Suprapubic skin (tissue), 4 donors: ENCODE measurements at regions not wholly inside any gene's neighbourhood (a gene's known extent, or its start where the extent isn't known, plus 50 kb on each side); places are given as distances from the start of the nearest gene placed in this dataset.

Experiments used
- CTCF ChIP-seq, 2 donors: fragments of 200-600 bp in 1 of 2; fragments of 450-650 bp in 1 of 2; sonication (generic) in 1 of 2; IDR thresholded peaks; one replicate each; pipeline ENCODE4 v1.5.1; 2016 to 2019; ENCODE audit warnings: antibody characterized with exemption in 2 of 2, mild to moderate bottlenecking in 1 of 2, moderate library complexity in 1 of 2
- POLR2A ChIP-seq, 2 donors: fragments of 450-650 bp; IDR thresholded peaks; one replicate each; pipeline ENCODE4 v1.6.1; 2017; ENCODE audit warnings: antibody characterized with exemption in 2 of 2, mild to moderate bottlenecking in 2 of 2, moderate library complexity in 2 of 2
- POLR2AphosphoS5 ChIP-seq, 3 donors: sonication (generic); formaldehyde crosslinking; IDR thresholded peaks; one replicate each; pipeline ENCODE4 v1.6.1; 2017; ENCODE audit warnings: antibody characterized with exemption in 3 of 3

GRCh38 chr1:217109928-217110327 lies 386.7 kb upstream of the ESRRG start:
- TF ChIP-seq POLR2AphosphoS5 (IDR thresholded peaks at IDR 0.05) (no peak), CTCF (IDR thresholded peaks at IDR 0.05) (no peak), POLR2A (IDR thresholded peaks at IDR 0.05) (no peak)
